ENCODE measurements at regions not wholly inside any gene's neighbourhood (a gene's known extent, or its start where the extent isn't known, plus 50 kb on each side); places are given as distances from the start of the nearest gene placed in this dataset.

GRCh38 chr20:7624886-7625285 is 315.4 kb downstream of the HAO1 start:
- TF ChIP-seq CTCF (IDR thresholded peaks at IDR 0.05) (no peak), POLR2A (IDR thresholded peaks at IDR 0.05) (no peak)

Measured in tibial nerve (tissue), 3 donors.